Neural cell (in vitro differentiated cells): ENCODE measurements at regions not wholly inside any gene's neighbourhood (a gene's known extent, or its start where the extent isn't known, plus 50 kb on each side); places are given as distances from the start of the nearest gene placed in this dataset.

Source experiments
- H2AFZ ChIP-seq: fragments of 200-600, 300-800 bp; sonication (generic), shearing (Covaris generic); 2 replicates; pipeline ENCODE4 v1.6.0; 2014; ENCODE audit warnings: low read depth, mild to moderate bottlenecking, antibody characterized with exemption, low read length, moderate library complexity
- H3F3A ChIP-seq: fragments of 200-600 bp; shearing (Covaris generic); 2 replicates; pipeline ENCODE4 v1.6.1; 2016; ENCODE audit warnings: mild to moderate bottlenecking, moderate library complexity, mixed read lengths, antibody characterized with exemption, low read length; ENCODE audit not compliant: insufficient read depth, poor library complexity, severe bottlenecking
- H3K27ac ChIP-seq: fragments of 200-600, 300-800 bp; sonication (generic), shearing (Covaris generic); 2 replicates; pipeline ENCODE4 v1.5.1; 2014; ENCODE audit warnings: mild to moderate bottlenecking, low read length, moderate library complexity
- H3K27me3 ChIP-seq: fragments of 300-800, 200-600 bp; sonication (generic), shearing (Covaris generic); 2 replicates; pipeline ENCODE4 v1.6.0; 2014; ENCODE audit warnings: mild to moderate bottlenecking, low read depth, low read length, moderate library complexity; ENCODE audit not compliant: insufficient read depth
- H3K36me3 ChIP-seq: fragments of 300-800, 200-600 bp; sonication (generic), shearing (Covaris generic); 2 replicates; pipeline ENCODE4 v1.5.1; 2014; ENCODE audit warnings: mild to moderate bottlenecking, antibody characterized with exemption, low read length, moderate library complexity; ENCODE audit not compliant: insufficient read depth
- H3K4me2 ChIP-seq: fragments of 300-800, 200-600 bp; sonication (generic), shearing (Covaris generic); 2 replicates; pipeline ENCODE4 v1.6.0; 2014; ENCODE audit warnings: mild to moderate bottlenecking, low read length
- H3K4me3 ChIP-seq: fragments of 300-800, 200-600 bp; sonication (generic), shearing (Covaris generic); 2 replicates; pipeline ENCODE4 v1.5.1; 2014; ENCODE audit warnings: mild to moderate bottlenecking, low read length, moderate library complexity
- H3K79me2 ChIP-seq: fragments of 200-600 bp; shearing (Covaris generic); replicated peaks from 2 replicates; pipeline ENCODE4 v1.6.0; 2014; ENCODE audit warnings: mild to moderate bottlenecking, low read length, moderate library complexity; ENCODE audit not compliant: insufficient read depth
- H3K9ac ChIP-seq: fragments of 300-800, 200-600 bp; sonication (generic), shearing (Covaris generic); 2 replicates; pipeline ENCODE4 v1.6.1; 2016; ENCODE audit warnings: mild to moderate bottlenecking, low read length, mixed read lengths
- H3K9me2 ChIP-seq: fragments of 200-600 bp; shearing (Covaris generic); 2 replicates; pipeline ENCODE4 v1.6.1; 2016; ENCODE audit warnings: mild to moderate bottlenecking, low read length, mixed read lengths; ENCODE audit not compliant: insufficient read depth
- H3K9me3 ChIP-seq: fragments of 200-600, 300-800 bp; sonication (generic), shearing (Covaris generic); 2 replicates; pipeline ENCODE4 v1.6.1; 2016; ENCODE audit warnings: mild to moderate bottlenecking, mixed run types, low read length, moderate library complexity, mixed read lengths
- H4K20me1 ChIP-seq: fragments of 200-600 bp; shearing (Covaris generic); 2 replicates; pipeline ENCODE4 v1.6.1; 2016; ENCODE audit warnings: mild to moderate bottlenecking, mixed run types; ENCODE audit not compliant: insufficient read depth
- CTCF ChIP-seq: fragments of 450-650 bp; IDR thresholded peaks from 2 replicates; pipeline ENCODE4 v1.5.1; 2014; ENCODE audit warnings: antibody characterized with exemption, mild to moderate bottlenecking, moderate library complexity; ENCODE audit not compliant: poor library complexity, severe bottlenecking
- EP300 ChIP-seq: fragments of 450-650 bp; conservative IDR thresholded peaks from 2 replicates; pipeline ENCODE4 v1.6.1; 2014; ENCODE audit warnings: antibody characterized with exemption, mild to moderate bottlenecking, moderate library complexity; ENCODE audit not compliant: poor library complexity, severe bottlenecking
- EZH2 ChIP-seq: fragments of 200-600, 300-800 bp; shearing (Covaris generic), sonication (generic); IDR thresholded peaks from 2 replicates; pipeline ENCODE4 v1.6.1; 2014; ENCODE audit warnings: antibody characterized with exemption, low read length, borderline replicate concordance, mild to moderate bottlenecking; ENCODE audit not compliant: insufficient read depth, poor library complexity, severe bottlenecking
- MXI1 ChIP-seq: fragments of 450-650 bp; conservative IDR thresholded peaks from 2 replicates; pipeline ENCODE4 v1.6.1; 2014; ENCODE audit warnings: antibody characterized with exemption, mild to moderate bottlenecking; ENCODE audit not compliant: poor library complexity, severe bottlenecking
- POLR2AphosphoS5 ChIP-seq: IDR thresholded peaks from 2 replicates; pipeline ENCODE4 v1.6.1; 2012
- RAD21 ChIP-seq: fragments of 450-650 bp; conservative IDR thresholded peaks from 2 replicates; pipeline ENCODE4 v1.6.1; 2014; ENCODE audit warnings: antibody characterized with exemption, mild to moderate bottlenecking, moderate library complexity
- SMC3 ChIP-seq: fragments of 450-650 bp; conservative IDR thresholded peaks from 2 replicates; pipeline ENCODE4 v1.6.1; 2014; ENCODE audit warnings: antibody characterized with exemption, mild to moderate bottlenecking, moderate library complexity; ENCODE audit not compliant: poor library complexity
- TAF1 ChIP-seq: IDR thresholded peaks from 2 replicates; pipeline ENCODE4 v1.6.1; 2012; ENCODE audit warnings: low read depth
- TF ChIP-seq, protein P1 (sequence below): IDR thresholded peaks from 2 replicates; pipeline ENCODE4 v1.6.1; 2012; ENCODE audit warnings: borderline replicate concordance

DNA sequence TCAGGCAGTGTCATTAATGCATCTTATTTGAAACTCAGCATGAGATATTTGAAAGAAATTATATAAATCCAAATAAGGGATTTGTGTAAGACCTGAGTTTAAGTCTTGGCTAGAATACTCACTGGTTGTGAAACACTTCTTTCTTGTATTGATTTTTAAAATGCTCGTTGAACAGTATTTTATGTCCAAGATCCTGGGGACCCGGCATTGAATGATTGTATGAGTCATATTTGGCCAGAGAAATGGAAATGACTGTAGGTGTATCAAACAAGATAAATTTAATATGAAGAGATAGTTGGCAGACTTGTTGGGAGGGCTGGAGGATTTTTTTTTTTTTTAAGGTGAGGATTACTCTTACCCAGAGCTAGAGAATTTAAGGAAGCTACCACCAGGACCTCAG is 606.1 kb upstream of the CPEB2 start:
- Histone ChIP-seq H3K79me2 (no peaks in the 10 kb centered on the region), H3K9me3 (no peaks in the 10 kb centered on the region), H3K9me2 (no peaks in the 10 kb centered on the region), H4K20me1 (no peaks in the 10 kb centered on the region), H3K27me3 (no peaks in the 10 kb centered on the region), H3K9ac (no peak overlapping the region), H3K4me2 (no peak overlapping the region), H2AFZ (no peak overlapping the region), H3K4me3 (no peak overlapping the region), H3F3A (no peaks in the 10 kb centered on the region), H3K27ac (no peak overlapping the region), H3K36me3 (no peaks in the 10 kb centered on the region)
- TF ChIP-seq EP300, result no peak

GRCh38 chr4:14399848-14400247 is 602.4 kb upstream of the CPEB2 start:
- Histone ChIP-seq H3K27ac (no peak overlapping the region), H4K20me1 (no peaks in the 10 kb centered on the region), H3K9ac (no peak overlapping the region), H3K36me3 (no peaks in the 10 kb centered on the region), H2AFZ (no peak overlapping the region), H3K79me2 (no peaks in the 10 kb centered on the region), H3K4me3 (no peak overlapping the region), H3F3A (no peaks in the 10 kb centered on the region), H3K27me3 (no peaks in the 10 kb centered on the region), H3K4me2 (no peak overlapping the region), H3K9me2 (no peaks in the 10 kb centered on the region), H3K9me3 (no peaks in the 10 kb centered on the region)
- no peak for TF ChIP-seq CTCF
- no peak for TF ChIP-seq EZH2
- TF ChIP-seq SMC3, result no peak
- TF ChIP-seq, protein P1, sequence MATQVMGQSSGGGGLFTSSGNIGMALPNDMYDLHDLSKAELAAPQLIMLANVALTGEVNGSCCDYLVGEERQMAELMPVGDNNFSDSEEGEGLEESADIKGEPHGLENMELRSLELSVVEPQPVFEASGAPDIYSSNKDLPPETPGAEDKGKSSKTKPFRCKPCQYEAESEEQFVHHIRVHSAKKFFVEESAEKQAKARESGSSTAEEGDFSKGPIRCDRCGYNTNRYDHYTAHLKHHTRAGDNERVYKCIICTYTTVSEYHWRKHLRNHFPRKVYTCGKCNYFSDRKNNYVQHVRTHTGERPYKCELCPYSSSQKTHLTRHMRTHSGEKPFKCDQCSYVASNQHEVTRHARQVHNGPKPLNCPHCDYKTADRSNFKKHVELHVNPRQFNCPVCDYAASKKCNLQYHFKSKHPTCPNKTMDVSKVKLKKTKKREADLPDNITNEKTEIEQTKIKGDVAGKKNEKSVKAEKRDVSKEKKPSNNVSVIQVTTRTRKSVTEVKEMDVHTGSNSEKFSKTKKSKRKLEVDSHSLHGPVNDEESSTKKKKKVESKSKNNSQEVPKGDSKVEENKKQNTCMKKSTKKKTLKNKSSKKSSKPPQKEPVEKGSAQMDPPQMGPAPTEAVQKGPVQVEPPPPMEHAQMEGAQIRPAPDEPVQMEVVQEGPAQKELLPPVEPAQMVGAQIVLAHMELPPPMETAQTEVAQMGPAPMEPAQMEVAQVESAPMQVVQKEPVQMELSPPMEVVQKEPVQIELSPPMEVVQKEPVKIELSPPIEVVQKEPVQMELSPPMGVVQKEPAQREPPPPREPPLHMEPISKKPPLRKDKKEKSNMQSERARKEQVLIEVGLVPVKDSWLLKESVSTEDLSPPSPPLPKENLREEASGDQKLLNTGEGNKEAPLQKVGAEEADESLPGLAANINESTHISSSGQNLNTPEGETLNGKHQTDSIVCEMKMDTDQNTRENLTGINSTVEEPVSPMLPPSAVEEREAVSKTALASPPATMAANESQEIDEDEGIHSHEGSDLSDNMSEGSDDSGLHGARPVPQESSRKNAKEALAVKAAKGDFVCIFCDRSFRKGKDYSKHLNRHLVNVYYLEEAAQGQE, result no peak
- no peak for TF ChIP-seq MXI1
- TF ChIP-seq EP300, result no peak
- no peak for TF ChIP-seq POLR2AphosphoS5
- TF ChIP-seq RAD21, result no peak
- no peak for TF ChIP-seq TAF1

- Histone ChIP-seq H3F3A (no peaks in the 10 kb centered on the region), H3K9ac (no peak overlapping the region), H3K36me3 (no peaks in the 10 kb centered on the region), H3K4me2 (no peak overlapping the region), H2AFZ (no peak overlapping the region), H3K79me2 (no peaks in the 10 kb centered on the region), H3K9me3 (no peaks in the 10 kb centered on the region), H4K20me1 (no peaks in the 10 kb centered on the region), H3K4me3 (no peak overlapping the region), H3K9me2 (no peaks in the 10 kb centered on the region), H3K27ac (no peak overlapping the region), H3K27me3 (no peaks in the 10 kb centered on the region)
- no peak for TF ChIP-seq EP300
- TF ChIP-seq MXI1, result no peak
- TF ChIP-seq SMC3, result no peak
- no peak for TF ChIP-seq RAD21
- no peak for TF ChIP-seq POLR2AphosphoS5
- TF ChIP-seq CTCF, result no peak
- TF ChIP-seq EZH2, result no peak
- no peak for TF ChIP-seq TAF1
- TF ChIP-seq, protein P1, result no peak
Observed at GRCh38 chr4:14400307-14400706, 602.0 kb upstream of the CPEB2 start.
